HL-60 (cell line): ENCODE measurements at regions not wholly inside any gene's neighbourhood (a gene's known extent, or its start where the extent isn't known, plus 50 kb on each side); places are given as distances from the start of the nearest gene placed in this dataset.

Experiments
- CTCF ChIP-seq: IDR thresholded peaks from one replicate; pipeline ENCODE4 v1.5.1; 2011; ENCODE audit warnings: low read length, control low read depth, inconsistent platforms; ENCODE audit not compliant: insufficient read depth
- GABPA ChIP-seq: IDR thresholded peaks from 2 replicates; pipeline ENCODE4 v1.6.1; 2012; ENCODE audit warnings: low read depth
- POLR2AphosphoS5 ChIP-seq: IDR thresholded peaks from 2 replicates; pipeline ENCODE4 v1.6.1; 2012; ENCODE audit warnings: low read depth

- TF ChIP-seq GABPA (no peak), CTCF (no peak), POLR2AphosphoS5 (no peak)
Measured at GRCh38 chr7:95863-96260, 96.5 kb upstream of the FAM20C start.
